ENCODE measurements at regions not wholly inside any gene's neighbourhood (a gene's known extent, or its start where the extent isn't known, plus 50 kb on each side); places are given as distances from the start of the nearest gene placed in this dataset.

- DNase-seq: peak; percentile 69
Observed at GRCh38 chr2:221205103-221205673, 366.9 kb downstream of the EPHA4 start.

GRCh38 chr2:221210686-221211085 is 361.4 kb downstream of the EPHA4 start:
- no peak for DNase-seq

- DNase-seq: no peak
Observed at GRCh38 chr2:221211653-221212052, 360.5 kb downstream of the EPHA4 start.

GRCh38 chr2:221212105-221212504 is 360.0 kb downstream of the EPHA4 start:
- no peak for DNase-seq

GRCh38 chr2:221215487-221215886 is 356.6 kb downstream of the EPHA4 start:
- DNase-seq: no peak

- DNase-seq: no peak
Observed at GRCh38 chr2:221216636-221217035, 355.5 kb downstream of the EPHA4 start.

- no peak for DNase-seq
Observed at GRCh38 chr2:221225752-221226151, 346.4 kb downstream of the EPHA4 start.

GRCh38 chr2:221228214-221228769 is 343.8 kb downstream of the EPHA4 start:
- DNase-seq: no peak

- DNase-seq: no peak
Observed at GRCh38 chr2:221229099-221229498, 343.0 kb downstream of the EPHA4 start.

GRCh38 chr2:221231511-221231910 is 340.6 kb downstream of the EPHA4 start:
- no peak for DNase-seq

GRCh38 chr2:221235941-221236340 is 336.2 kb downstream of the EPHA4 start:
- DNase-seq: no peak

- DNase-seq: no peak
Observed at GRCh38 chr2:221241072-221241471, 331.0 kb downstream of the EPHA4 start.

GRCh38 chr2:221243771-221244170 is 328.3 kb downstream of the EPHA4 start:
- DNase-seq: no peak

- DNase-seq: no peak
Observed at GRCh38 chr2:221245045-221245444, 327.1 kb downstream of the EPHA4 start.

GRCh38 chr2:221245772-221246171 is 326.3 kb downstream of the EPHA4 start:
- no peak for DNase-seq

- DNase-seq: peak; percentile 50
Observed at GRCh38 chr2:221254299-221254698, 317.8 kb downstream of the EPHA4 start.

- no peak for DNase-seq
Observed at GRCh38 chr2:221255862-221256261, 316.2 kb downstream of the EPHA4 start.

- DNase-seq: no peak
Observed at GRCh38 chr2:221258464-221258863, 313.6 kb downstream of the EPHA4 start.

- DNase-seq: no peak
Observed at GRCh38 chr2:221262651-221263050, 309.5 kb downstream of the EPHA4 start.

- DNase-seq: no peak
Observed at GRCh38 chr2:221263573-221263972, 308.5 kb downstream of the EPHA4 start.

GRCh38 chr2:221264318-221264717 is 307.8 kb downstream of the EPHA4 start:
- DNase-seq: no peak

- no peak for DNase-seq
Observed at GRCh38 chr2:221267773-221268425, 304.2 kb downstream of the EPHA4 start.

- no peak for DNase-seq
Observed at GRCh38 chr2:221268631-221269030, 303.5 kb downstream of the EPHA4 start.

- no peak for DNase-seq
Observed at GRCh38 chr2:221270806-221271205, 301.3 kb downstream of the EPHA4 start.

- no peak for DNase-seq
Observed at GRCh38 chr2:221272729-221273128, 299.4 kb downstream of the EPHA4 start.

Measured in NCI-H510A (cell line).